ENCODE measurements at regions not wholly inside any gene's neighbourhood (a gene's known extent, or its start where the extent isn't known, plus 50 kb on each side); places are given as distances from the start of the nearest gene placed in this dataset.
"Not testable (repeated sequence)": the region's sequence is repeated elsewhere in the genome, so short reads cannot be mapped to it uniquely, and the experiment has no call there.

GRCh38 chr7:149580328-149580727, 82.7 kb upstream of the ZNF746 start:
- Histone ChIP-seq H3K27me3 (replicated peaks in 1 of 4; ENCODE audit: control extremely low read depth in 1 of 4, control insufficient read depth in 3 of 4, insufficient read depth in 4 of 4, low read length in 3 of 4) (no peaks in the 10 kb centered on the region), H3K79me2 (ENCODE audit: control insufficient read depth, insufficient read depth, low read length) (peaks cover 11% of the 10 kb centered on the region), H3K4me3 (ENCODE audit: control extremely low read depth in 1 of 5, extremely low read depth in 1 of 5, insufficient read depth in 1 of 5, low read depth in 2 of 5, low read length in 4 of 5) (no peak overlapping the region), H4K20me1 (ENCODE audit: control insufficient read depth, insufficient read depth, low read length, poor library complexity, severe bottlenecking) (peaks cover 4% of the 10 kb centered on the region), H3K4me2 (replicated peaks; ENCODE audit: low read depth, low read length, poor library complexity, severe bottlenecking) (no peak overlapping the region), H3K4me1 (ENCODE audit: control insufficient read depth in 2 of 2, insufficient read depth in 2 of 2, low read length in 2 of 2) (peaks cover 0 to 7% of the 10 kb centered on the region in 2 donors), H3K36me3 (replicated peaks in 1 of 2; ENCODE audit: control extremely low read depth in 1 of 2, control insufficient read depth in 1 of 2, extremely low read depth in 1 of 2, insufficient read depth in 2 of 2, low read length in 1 of 2) (peaks cover 2 to 19% of the 10 kb centered on the region in 2 experiments), H3K27ac (ENCODE audit: low read length in 2 of 2) (no peak overlapping the region), H2AFZ (ENCODE audit: insufficient read depth, low read depth, low read length, poor library complexity, severe bottlenecking) (no peak overlapping the region), H3K9me3 (ENCODE audit: control extremely low read depth in 1 of 3, control insufficient read depth in 2 of 3, insufficient read depth in 1 of 3, low read length in 2 of 3) (peaks cover 0 to 28% (median 10%) of the 10 kb centered on the region in 3 donors), H3K9ac (ENCODE audit: low read length) (no peak overlapping the region)
- Mint-ChIP-seq H3K27ac (no peak overlapping the region), H3K9me3 (ENCODE audit: insufficient read depth) (peaks cover 3% of the 10 kb centered on the region), H3K27me3 (no peaks in the 10 kb centered on the region), H3K4me3 (no peak overlapping the region), H3K4me1 (peaks cover 10% of the 10 kb centered on the region)
- ATAC-seq (ENCODE audit: low read depth), result no peak
- CTCF ChIA-PET, result no interaction called here
- WGBS (ENCODE audit: insufficient coverage), result 99% methylated on average over 6 of the region's 6 CpGs
- intact Hi-C loops (cut with micrococcal nuclease), result no loop called here
- no peak for DNase-seq
- POLR2A ChIA-PET, result no interaction called here
- TF ChIP-seq CTCF (IDR thresholded peaks at IDR 0.05), result no peak
- TF ChIP-seq EZH2 (IDR thresholded peaks at IDR 0.05; ENCODE audit: borderline replicate concordance, insufficient read depth, low read depth, low read length, poor library complexity, severe bottlenecking), result no peak

DNA sequence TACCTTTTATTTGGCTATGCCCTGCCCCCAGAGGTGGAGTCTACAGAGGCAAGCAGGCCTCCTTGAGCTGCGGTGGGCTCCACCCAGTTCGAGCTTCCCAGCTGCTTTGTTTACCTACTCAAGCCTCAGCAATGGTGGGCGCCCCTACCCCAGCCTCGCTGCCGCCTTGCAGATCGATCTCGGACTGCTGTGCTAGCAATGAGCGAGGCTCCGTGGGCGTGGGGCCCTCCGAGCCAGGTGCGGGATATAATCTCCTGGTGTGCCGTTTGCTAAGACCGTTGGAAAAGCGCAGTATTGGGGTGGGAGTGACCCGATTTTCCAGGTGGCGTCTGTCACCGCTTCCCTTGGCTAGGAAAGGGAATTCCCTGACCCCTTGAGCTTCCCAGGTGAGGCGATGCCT, 81.8 kb upstream of the ZNF746 start:
- H3K4me1 ChIP-seq (ENCODE audit: control insufficient read depth in 2 of 2, insufficient read depth in 2 of 2, low read length in 2 of 2); H3K27me3 ChIP-seq (replicated peaks in 1 of 4; ENCODE audit: control extremely low read depth in 1 of 4, control insufficient read depth in 3 of 4, insufficient read depth in 4 of 4, low read length in 3 of 4); H4K20me1 ChIP-seq (ENCODE audit: control insufficient read depth, insufficient read depth, low read length, poor library complexity, severe bottlenecking); H3K9ac ChIP-seq (ENCODE audit: low read length); CTCF ChIA-PET; H3K4me3 Mint-ChIP-seq; H3K9me3 Mint-ChIP-seq (ENCODE audit: insufficient read depth); H3K4me2 ChIP-seq (replicated peaks; ENCODE audit: low read depth, low read length, poor library complexity, severe bottlenecking); DNase-seq; H3K27ac Mint-ChIP-seq; H2AFZ ChIP-seq (ENCODE audit: insufficient read depth, low read depth, low read length, poor library complexity, severe bottlenecking); intact Hi-C loops (cut with micrococcal nuclease); H3K4me3 ChIP-seq (ENCODE audit: control extremely low read depth in 1 of 5, extremely low read depth in 1 of 5, insufficient read depth in 1 of 5, low read depth in 2 of 5, low read length in 4 of 5); H3K27me3 Mint-ChIP-seq; H3K27ac ChIP-seq (ENCODE audit: low read length in 2 of 2); ATAC-seq (ENCODE audit: low read depth): not testable (repeated sequence)
- Histone ChIP-seq H3K36me3 (replicated peaks in 1 of 2; ENCODE audit: control extremely low read depth in 1 of 2, control insufficient read depth in 1 of 2, extremely low read depth in 1 of 2, insufficient read depth in 2 of 2, low read length in 1 of 2) (peaks cover 2 to 16% of the 10 kb centered on the region in 2 experiments), H3K9me3 (ENCODE audit: control extremely low read depth in 1 of 3, control insufficient read depth in 2 of 3, insufficient read depth in 1 of 3, low read length in 2 of 3) (peaks cover 0 to 26% (median 9%) of the 10 kb centered on the region in 3 donors), H3K79me2 (ENCODE audit: control insufficient read depth, insufficient read depth, low read length) (peaks cover 10% of the 10 kb centered on the region)
- POLR2A ChIA-PET, result interaction anchor here (0.6 kb wide), 1 partner anchor 558 kb away, joined by 4 read pairs; no protein-coding TSS in a partner anchor
- peaks cover 10% of the 10 kb centered on the region for H3K4me1 Mint-ChIP-seq
- WGBS (ENCODE audit: insufficient coverage), result 98% methylated on average over 19 of the region's 19 CpGs

DNA sequence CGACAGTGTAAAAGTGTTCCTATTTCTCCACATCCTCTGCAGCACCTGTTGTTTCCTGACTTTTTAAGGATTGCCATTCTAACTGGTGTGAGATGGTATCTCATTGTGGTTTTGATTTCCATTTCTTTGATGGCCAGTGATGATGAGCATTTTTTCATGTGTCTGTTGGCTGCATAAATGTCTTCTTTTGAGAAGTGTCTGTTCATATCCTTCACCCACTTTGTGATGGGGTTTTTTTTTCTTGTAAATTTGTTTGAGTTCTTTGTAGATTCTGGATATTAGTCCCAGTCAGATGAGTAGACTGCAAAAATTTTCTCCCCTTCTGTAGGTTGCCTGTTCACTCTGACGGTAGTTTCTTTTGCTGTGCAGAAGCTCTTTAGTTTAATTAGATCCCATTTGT, 76.8 kb upstream of the ZNF746 start:
- H3K27me3 ChIP-seq (replicated peaks in 1 of 4; ENCODE audit: control extremely low read depth in 1 of 4, control insufficient read depth in 3 of 4, insufficient read depth in 4 of 4, low read length in 3 of 4); H2AFZ ChIP-seq (ENCODE audit: insufficient read depth, low read depth, low read length, poor library complexity, severe bottlenecking); H3K9ac ChIP-seq (ENCODE audit: low read length); H3K36me3 ChIP-seq (replicated peaks in 1 of 2; ENCODE audit: control extremely low read depth in 1 of 2, control insufficient read depth in 1 of 2, extremely low read depth in 1 of 2, insufficient read depth in 2 of 2, low read length in 1 of 2); H3K4me1 Mint-ChIP-seq; intact Hi-C loops (cut with micrococcal nuclease); ATAC-seq (ENCODE audit: low read depth); CTCF ChIA-PET; POLR2A ChIA-PET; H3K4me3 ChIP-seq (ENCODE audit: control extremely low read depth in 1 of 5, extremely low read depth in 1 of 5, insufficient read depth in 1 of 5, low read depth in 2 of 5, low read length in 4 of 5); DNase-seq; H3K27me3 Mint-ChIP-seq; H4K20me1 ChIP-seq (ENCODE audit: control insufficient read depth, insufficient read depth, low read length, poor library complexity, severe bottlenecking); H3K27ac Mint-ChIP-seq; H3K9me3 Mint-ChIP-seq (ENCODE audit: insufficient read depth); H3K4me3 Mint-ChIP-seq; H3K4me1 ChIP-seq (ENCODE audit: control insufficient read depth in 2 of 2, insufficient read depth in 2 of 2, low read length in 2 of 2); H3K79me2 ChIP-seq (ENCODE audit: control insufficient read depth, insufficient read depth, low read length); H3K4me2 ChIP-seq (replicated peaks; ENCODE audit: low read depth, low read length, poor library complexity, severe bottlenecking); H3K27ac ChIP-seq (ENCODE audit: low read length in 2 of 2): not testable (repeated sequence)
- no CpG with 5 or more reads among the region's 2 CpGs for WGBS (ENCODE audit: insufficient coverage)
- H3K9me3 ChIP-seq (ENCODE audit: control extremely low read depth in 1 of 3, control insufficient read depth in 2 of 3, insufficient read depth in 1 of 3, low read length in 2 of 3), result peaks cover 0 to 21% (median 20%) of the 10 kb centered on the region in 3 donors
